Transverse colon (tissue), 4 donors: ENCODE measurements at regions not wholly inside any gene's neighbourhood (a gene's known extent, or its start where the extent isn't known, plus 50 kb on each side); places are given as distances from the start of the nearest gene placed in this dataset.

Source experiments
- EP300 ChIP-seq: sonication (generic); formaldehyde crosslinking; IDR thresholded peaks from one replicate; pipeline ENCODE4 v1.6.1; 2017; ENCODE audit warnings: antibody characterized with exemption, low read depth
- POLR2A ChIP-seq: fragments of 450-650 bp; IDR thresholded peaks from one replicate; pipeline ENCODE4 v1.6.1; 2016; ENCODE audit warnings: antibody characterized with exemption, mild to moderate bottlenecking, moderate library complexity
- POLR2AphosphoS5 ChIP-seq, 3 donors: sonication (generic); formaldehyde crosslinking; IDR thresholded peaks; one replicate each; pipeline ENCODE4 v1.6.1; 2016; ENCODE audit warnings: antibody characterized with exemption in 3 of 3
- TF ChIP-seq, protein P1 (sequence below), 5 experiments: fragments of 200-600 bp in 3 of 5; fragments of 450-650 bp in 2 of 5; sonication (generic) in 3 of 5; IDR thresholded peaks; 1 replicate in 2 of 5; 2 replicates in 3 of 5; pipeline ENCODE4 v1.5.1; 2016 to 2017; ENCODE audit warnings: antibody characterized with exemption in 5 of 5, inconsistent platforms in 3 of 5, mild to moderate bottlenecking in 2 of 5, moderate library complexity in 1 of 5

DNA sequence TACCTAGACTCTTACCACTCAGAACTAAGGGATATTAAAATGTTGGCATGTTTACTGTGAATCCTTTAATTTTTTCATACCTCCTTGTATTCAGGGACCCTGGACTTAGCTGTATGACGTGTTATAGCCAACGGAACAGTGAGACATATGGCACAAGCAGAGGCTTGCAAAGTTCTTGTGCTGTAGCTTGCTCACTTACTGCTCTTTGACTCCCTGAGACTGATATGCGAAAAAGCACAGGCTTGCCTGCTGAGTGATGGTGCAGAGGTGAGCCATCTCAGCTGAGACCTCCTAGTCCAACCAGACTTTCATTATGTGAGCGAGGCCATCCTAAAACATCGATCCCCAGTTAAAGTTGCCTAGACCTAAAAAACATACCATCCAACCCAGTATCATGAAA lies 811.0 kb downstream of the METTL15 start:
- TF ChIP-seq, protein P1, sequence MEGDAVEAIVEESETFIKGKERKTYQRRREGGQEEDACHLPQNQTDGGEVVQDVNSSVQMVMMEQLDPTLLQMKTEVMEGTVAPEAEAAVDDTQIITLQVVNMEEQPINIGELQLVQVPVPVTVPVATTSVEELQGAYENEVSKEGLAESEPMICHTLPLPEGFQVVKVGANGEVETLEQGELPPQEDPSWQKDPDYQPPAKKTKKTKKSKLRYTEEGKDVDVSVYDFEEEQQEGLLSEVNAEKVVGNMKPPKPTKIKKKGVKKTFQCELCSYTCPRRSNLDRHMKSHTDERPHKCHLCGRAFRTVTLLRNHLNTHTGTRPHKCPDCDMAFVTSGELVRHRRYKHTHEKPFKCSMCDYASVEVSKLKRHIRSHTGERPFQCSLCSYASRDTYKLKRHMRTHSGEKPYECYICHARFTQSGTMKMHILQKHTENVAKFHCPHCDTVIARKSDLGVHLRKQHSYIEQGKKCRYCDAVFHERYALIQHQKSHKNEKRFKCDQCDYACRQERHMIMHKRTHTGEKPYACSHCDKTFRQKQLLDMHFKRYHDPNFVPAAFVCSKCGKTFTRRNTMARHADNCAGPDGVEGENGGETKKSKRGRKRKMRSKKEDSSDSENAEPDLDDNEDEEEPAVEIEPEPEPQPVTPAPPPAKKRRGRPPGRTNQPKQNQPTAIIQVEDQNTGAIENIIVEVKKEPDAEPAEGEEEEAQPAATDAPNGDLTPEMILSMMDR (IDR thresholded peaks at IDR 0.05): no peak
- TF ChIP-seq POLR2AphosphoS5 (IDR thresholded peaks at IDR 0.05) (no peak), POLR2A (no peak), EP300 (no peak)
